ENCODE measurements at regions not wholly inside any gene's neighbourhood (a gene's known extent, or its start where the extent isn't known, plus 50 kb on each side); places are given as distances from the start of the nearest gene placed in this dataset.

DNA sequence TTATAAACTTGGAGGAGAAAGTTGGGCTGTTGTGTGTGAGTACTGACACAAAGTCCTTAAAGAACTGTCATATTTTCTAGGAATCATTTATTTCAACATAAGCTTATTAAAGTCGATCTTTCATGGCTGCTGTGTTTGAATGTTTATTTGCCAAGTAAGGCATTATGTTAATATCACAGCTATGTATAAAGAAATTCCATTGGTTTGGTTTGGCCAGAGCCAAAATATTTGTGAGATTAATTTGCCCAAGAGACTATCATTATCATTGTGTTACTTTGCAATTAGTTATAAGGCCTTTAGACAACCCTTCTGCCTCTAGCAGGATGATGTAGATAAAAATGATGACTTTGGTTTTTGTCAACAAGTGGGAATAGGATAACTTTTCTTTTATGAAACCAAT lies 240.6 kb upstream of the NT5C1B start:
- no TSS peak for BruUV-seq (replicated peaks)
- H3K36me3 Mint-ChIP-seq (ENCODE audit: insufficient read depth, unreplicated experiment): no peaks in the 10 kb centered on the region
- no peak overlapping the region for H3K4me3 ChIP-seq (ENCODE audit: low read depth, low read length)
- H3K4me3 Mint-ChIP-seq (ENCODE audit: unreplicated experiment): peak overlapping the region; percentile 34
- ChIA-PET CTCF (no interaction called here), POLR2A (interaction anchor here (0.6 kb wide), 1 partner anchor 1025 kb away, joined by 3 read pairs; no protein-coding TSS in a partner anchor)
- intact Hi-C loops (cut with micrococcal nuclease; ENCODE audit: unreplicated experiment): loop anchor here (5.0 kb wide), 1 partner anchor 517 kb away; no protein-coding TSS in a partner anchor
- H3K4me1 Mint-ChIP-seq (ENCODE audit: low read depth, unreplicated experiment): peaks cover 43% of the 10 kb centered on the region
- H3K4me1 ChIP-seq: peaks cover 55% of the 10 kb centered on the region
- no peaks in the 10 kb centered on the region for H3K36me3 ChIP-seq (ENCODE audit: control insufficient read depth, insufficient read depth, low read length)
- H3K27ac Mint-ChIP-seq (ENCODE audit: unreplicated experiment): peak overlapping the region; percentile 22
- H3K9me3 ChIP-seq: no peaks in the 10 kb centered on the region; the same call in 1 of the 2 replicates
- no peaks in the 10 kb centered on the region for H3K9me3 Mint-ChIP-seq (ENCODE audit: unreplicated experiment)
- no peak for DNase-seq
- no peaks in the 10 kb centered on the region for H3K27me3 Mint-ChIP-seq (ENCODE audit: insufficient read depth, unreplicated experiment)
- H3K27me3 ChIP-seq (replicated peaks; ENCODE audit: control insufficient read depth, insufficient read depth, low read length): no peaks in the 10 kb centered on the region
- TF ChIP-seq, protein P1, sequence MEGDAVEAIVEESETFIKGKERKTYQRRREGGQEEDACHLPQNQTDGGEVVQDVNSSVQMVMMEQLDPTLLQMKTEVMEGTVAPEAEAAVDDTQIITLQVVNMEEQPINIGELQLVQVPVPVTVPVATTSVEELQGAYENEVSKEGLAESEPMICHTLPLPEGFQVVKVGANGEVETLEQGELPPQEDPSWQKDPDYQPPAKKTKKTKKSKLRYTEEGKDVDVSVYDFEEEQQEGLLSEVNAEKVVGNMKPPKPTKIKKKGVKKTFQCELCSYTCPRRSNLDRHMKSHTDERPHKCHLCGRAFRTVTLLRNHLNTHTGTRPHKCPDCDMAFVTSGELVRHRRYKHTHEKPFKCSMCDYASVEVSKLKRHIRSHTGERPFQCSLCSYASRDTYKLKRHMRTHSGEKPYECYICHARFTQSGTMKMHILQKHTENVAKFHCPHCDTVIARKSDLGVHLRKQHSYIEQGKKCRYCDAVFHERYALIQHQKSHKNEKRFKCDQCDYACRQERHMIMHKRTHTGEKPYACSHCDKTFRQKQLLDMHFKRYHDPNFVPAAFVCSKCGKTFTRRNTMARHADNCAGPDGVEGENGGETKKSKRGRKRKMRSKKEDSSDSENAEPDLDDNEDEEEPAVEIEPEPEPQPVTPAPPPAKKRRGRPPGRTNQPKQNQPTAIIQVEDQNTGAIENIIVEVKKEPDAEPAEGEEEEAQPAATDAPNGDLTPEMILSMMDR (IDR thresholded peaks at IDR 0.05; ENCODE audit: insufficient read depth in 1 of 2, low read depth in 1 of 2, low read length in 1 of 2, severe bottlenecking in 1 of 2, unreplicated experiment in 1 of 2): no peak

DNA sequence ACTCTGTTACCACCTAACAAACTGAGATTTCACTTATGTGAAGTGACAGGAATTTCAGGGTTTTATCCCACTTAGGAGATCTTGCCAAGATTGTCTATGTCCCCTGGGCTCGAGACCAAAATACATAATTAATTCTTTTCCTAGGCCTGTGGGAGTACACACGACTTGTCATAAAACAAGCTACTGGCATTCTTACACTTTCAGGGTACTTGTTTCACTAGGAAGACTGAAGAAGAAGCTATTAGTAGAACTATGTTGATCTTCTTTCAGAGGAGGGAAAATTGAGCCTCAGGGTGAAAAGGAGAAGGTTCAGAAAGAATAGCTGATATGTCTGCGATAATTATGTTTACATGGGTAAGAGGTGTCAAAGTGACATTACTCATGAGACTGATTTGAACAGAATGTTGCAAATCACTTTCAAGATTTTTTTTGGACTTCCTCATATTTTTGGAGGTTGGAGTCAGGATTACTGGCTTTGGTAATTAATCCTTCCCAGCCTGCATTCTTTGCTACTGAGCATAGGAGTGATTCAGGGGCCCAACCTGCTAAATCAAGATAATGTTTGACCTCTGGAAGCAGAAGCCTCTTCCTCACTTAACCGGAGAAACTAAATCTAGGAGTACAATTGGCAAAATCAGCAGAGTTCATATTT lies 240.0 kb upstream of the NT5C1B start:
- TF ChIP-seq, protein P1 (IDR thresholded peaks at IDR 0.05; ENCODE audit: insufficient read depth in 1 of 2, low read depth in 1 of 2, low read length in 1 of 2, severe bottlenecking in 1 of 2, unreplicated experiment in 1 of 2): no peak
- H3K4me3 Mint-ChIP-seq (ENCODE audit: unreplicated experiment): peak overlapping the region; percentile 34
- Histone ChIP-seq H3K9me3 (no peaks in the 10 kb centered on the region), H3K36me3 (ENCODE audit: control insufficient read depth, insufficient read depth, low read length) (no peaks in the 10 kb centered on the region), H3K27me3 (replicated peaks; ENCODE audit: control insufficient read depth, insufficient read depth, low read length) (no peaks in the 10 kb centered on the region), H3K4me1 (peaks cover 61% of the 10 kb centered on the region), H3K4me3 (ENCODE audit: low read depth, low read length) (no peak overlapping the region)
- no peaks in the 10 kb centered on the region for H3K9me3 Mint-ChIP-seq (ENCODE audit: unreplicated experiment)
- intact Hi-C loops (cut with micrococcal nuclease; ENCODE audit: unreplicated experiment): no loop called here
- H3K4me1 Mint-ChIP-seq (ENCODE audit: low read depth, unreplicated experiment): peaks cover 48% of the 10 kb centered on the region
- H3K36me3 Mint-ChIP-seq (ENCODE audit: insufficient read depth, unreplicated experiment): no peaks in the 10 kb centered on the region
- peak; percentile 22 to 44 for DNase-seq
- H3K27me3 Mint-ChIP-seq (ENCODE audit: insufficient read depth, unreplicated experiment): no peaks in the 10 kb centered on the region
- ChIA-PET POLR2A (interaction anchor here (0.6 kb wide), 1 partner anchor 1026 kb away, joined by 3 read pairs; no protein-coding TSS in a partner anchor), CTCF (no interaction called here)
- H3K27ac Mint-ChIP-seq (ENCODE audit: unreplicated experiment): peak overlapping the region; percentile 22
- BruUV-seq (replicated peaks): no TSS peak

DNA sequence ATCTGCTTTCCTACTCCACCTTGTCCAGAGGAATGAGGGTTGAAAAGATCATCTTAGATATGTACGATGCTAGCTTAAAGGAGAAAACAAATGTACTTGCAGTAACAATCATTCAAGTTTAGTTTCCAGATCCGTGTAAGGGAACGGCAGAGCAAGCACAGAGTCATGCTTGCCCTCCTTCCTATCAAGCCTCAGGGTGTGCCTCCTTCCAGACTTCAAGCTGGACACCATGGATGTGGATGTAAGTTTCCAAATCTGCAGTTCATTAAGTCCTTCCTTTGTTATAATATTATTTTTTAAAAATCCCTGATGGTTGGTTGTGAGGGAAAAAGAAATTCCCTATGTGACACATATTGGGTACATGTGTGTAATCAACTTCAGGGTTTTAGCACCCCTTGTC lies 238.9 kb upstream of the NT5C1B start:
- DNase-seq: no peak
- no peak overlapping the region for H3K4me3 Mint-ChIP-seq (ENCODE audit: unreplicated experiment)
- TF ChIP-seq, protein P1 (IDR thresholded peaks at IDR 0.05; ENCODE audit: insufficient read depth in 1 of 2, low read depth in 1 of 2, low read length in 1 of 2, severe bottlenecking in 1 of 2, unreplicated experiment in 1 of 2): no peak
- H3K9me3 Mint-ChIP-seq (ENCODE audit: unreplicated experiment): no peaks in the 10 kb centered on the region
- H3K4me1 ChIP-seq: peaks cover 71% of the 10 kb centered on the region
- H3K36me3 Mint-ChIP-seq (ENCODE audit: insufficient read depth, unreplicated experiment): no peaks in the 10 kb centered on the region
- no TSS peak for BruUV-seq (replicated peaks)
- no peaks in the 10 kb centered on the region for H3K27me3 Mint-ChIP-seq (ENCODE audit: insufficient read depth, unreplicated experiment)
- peaks cover 52% of the 10 kb centered on the region for H3K4me1 Mint-ChIP-seq (ENCODE audit: low read depth, unreplicated experiment)
- H3K4me3 ChIP-seq (ENCODE audit: low read depth, low read length): no peak overlapping the region
- no peak overlapping the region for H3K27ac Mint-ChIP-seq (ENCODE audit: unreplicated experiment)
- H3K36me3 ChIP-seq (ENCODE audit: control insufficient read depth, insufficient read depth, low read length): no peaks in the 10 kb centered on the region
- H3K27me3 ChIP-seq (replicated peaks; ENCODE audit: control insufficient read depth, insufficient read depth, low read length): no peaks in the 10 kb centered on the region
- no peaks in the 10 kb centered on the region for H3K9me3 ChIP-seq
- ChIA-PET POLR2A (no interaction called here), CTCF (no interaction called here)
- intact Hi-C loops (cut with micrococcal nuclease; ENCODE audit: unreplicated experiment): no loop called here
